ENCODE measurements at regions not wholly inside any gene's neighbourhood (a gene's known extent, or its start where the extent isn't known, plus 50 kb on each side); places are given as distances from the start of the nearest gene placed in this dataset.

GRCh38 chr11:70501051-70501901, 102.9 kb downstream of the CTTN start:
- DNase-seq (ENCODE audit: low read depth in 1 of 2, low spot score in 1 of 2): no peak

- no peak for DNase-seq (ENCODE audit: low read depth in 1 of 2, low spot score in 1 of 2)
Observed at GRCh38 chr11:70501933-70502540, 103.7 kb downstream of the CTTN start.

- no peak for DNase-seq (ENCODE audit: low read depth in 1 of 2, low spot score in 1 of 2)
Observed at GRCh38 chr11:70502677-70503467, 104.5 kb downstream of the CTTN start.

- DNase-seq (ENCODE audit: low read depth in 1 of 2, low spot score in 1 of 2): no peak
Observed at GRCh38 chr11:70503468-70504221, 105.3 kb downstream of the CTTN start.

- DNase-seq (ENCODE audit: low read depth in 1 of 2, low spot score in 1 of 2): no peak
Observed at GRCh38 chr11:70504246-70505020, 106.1 kb downstream of the CTTN start.

- no peak for DNase-seq (ENCODE audit: low read depth in 1 of 2, low spot score in 1 of 2)
Observed at GRCh38 chr11:70505331-70505731, 107.0 kb downstream of the CTTN start.

- DNase-seq (ENCODE audit: low read depth in 1 of 2, low spot score in 1 of 2): no peak
Observed at GRCh38 chr11:70505761-70506657, 107.7 kb downstream of the CTTN start.

- DNase-seq (ENCODE audit: low read depth in 1 of 2, low spot score in 1 of 2): no peak
Observed at GRCh38 chr11:70506658-70506970, 108.3 kb downstream of the CTTN start.

GRCh38 chr11:70506986-70507385, 108.7 kb downstream of the CTTN start:
- DNase-seq (ENCODE audit: low read depth in 1 of 2, low spot score in 1 of 2): no peak

GRCh38 chr11:70507466-70508230, 109.3 kb downstream of the CTTN start:
- DNase-seq (ENCODE audit: low read depth in 1 of 2, low spot score in 1 of 2): no peak

GRCh38 chr11:70508231-70508480, 109.8 kb downstream of the CTTN start:
- no peak for DNase-seq (ENCODE audit: low read depth in 1 of 2, low spot score in 1 of 2)

GRCh38 chr11:70509476-70509875, 111.1 kb downstream of the CTTN start:
- DNase-seq (ENCODE audit: low read depth in 1 of 2, low spot score in 1 of 2): no peak

- DNase-seq (ENCODE audit: low read depth in 1 of 2, low spot score in 1 of 2): no peak
Observed at GRCh38 chr11:70510106-70510505, 111.8 kb downstream of the CTTN start.

- DNase-seq (ENCODE audit: low read depth in 1 of 2, low spot score in 1 of 2): no peak
Observed at GRCh38 chr11:70510571-70510970, 112.2 kb downstream of the CTTN start.

GRCh38 chr11:70511345-70511744, 113.0 kb downstream of the CTTN start:
- DNase-seq (ENCODE audit: low read depth in 1 of 2, low spot score in 1 of 2): no peak

GRCh38 chr11:70512716-70513115, 114.4 kb downstream of the CTTN start:
- no peak for DNase-seq (ENCODE audit: low read depth in 1 of 2, low spot score in 1 of 2)

GRCh38 chr11:70517203-70517602, 118.9 kb downstream of the CTTN start:
- no peak for DNase-seq (ENCODE audit: low read depth in 1 of 2, low spot score in 1 of 2)

- DNase-seq (ENCODE audit: low read depth in 1 of 2, low spot score in 1 of 2): no peak
Observed at GRCh38 chr11:70517988-70518907, 119.9 kb downstream of the CTTN start.

Measured in activated CD4-positive, alpha-beta T cell treated with anti-CD3 and anti-CD28 coated beads, Interleukin-2, amount 50 U/mL, for 24 hours (primary cell).